ENCODE measurements at regions not wholly inside any gene's neighbourhood (a gene's known extent, or its start where the extent isn't known, plus 50 kb on each side); places are given as distances from the start of the nearest gene placed in this dataset.

- no peak for DNase-seq (ENCODE audit: low read depth in 4 of 4, low spot score in 2 of 4)
Observed at GRCh38 chr18:72692086-72692485, 147.9 kb upstream of the CBLN2 start.

- DNase-seq (ENCODE audit: low read depth in 4 of 4, low spot score in 2 of 4), result no peak
Observed at GRCh38 chr18:72687736-72688135, 143.6 kb upstream of the CBLN2 start.

DNA sequence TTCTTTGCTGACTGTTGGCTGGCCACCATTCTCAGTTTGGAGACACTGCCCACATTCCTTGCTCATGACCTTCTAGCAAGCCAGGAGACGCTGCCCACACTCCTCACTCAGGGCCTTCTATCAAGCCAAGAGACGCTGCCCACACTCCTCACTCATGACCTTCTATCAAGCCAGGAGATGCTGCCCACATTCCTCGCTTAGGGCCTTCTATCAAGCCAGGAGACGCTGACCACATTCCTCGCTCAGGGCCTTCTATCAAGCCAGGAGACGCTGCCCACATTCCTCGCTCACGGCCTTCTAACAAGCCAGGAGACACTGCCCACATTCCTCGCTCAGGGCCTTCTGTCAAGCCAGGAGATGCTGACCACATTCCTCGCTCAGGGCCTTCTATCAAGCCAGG, 131.3 kb upstream of the CBLN2 start:
- DNase-seq (ENCODE audit: low read depth in 4 of 4, low spot score in 2 of 4), result no peak

DNA sequence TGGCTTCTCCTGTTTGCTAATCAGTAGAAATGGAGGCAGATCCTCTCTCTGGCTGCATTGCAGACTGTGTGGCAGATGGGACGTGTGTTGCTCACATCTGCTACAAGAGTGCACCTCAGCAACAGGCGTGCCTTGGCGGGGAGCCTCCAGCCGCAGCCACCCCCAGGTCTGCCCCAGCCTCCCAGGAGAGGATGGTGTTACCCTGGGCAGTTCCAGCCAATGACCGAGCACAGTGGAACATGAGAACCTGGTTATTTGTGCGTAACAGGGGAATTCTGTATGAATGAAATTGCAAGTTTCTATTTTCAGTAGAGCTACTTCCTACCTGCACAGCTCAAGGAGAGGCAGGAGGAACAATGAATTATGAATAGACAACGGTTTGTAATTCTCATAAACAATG, 130.6 kb upstream of the CBLN2 start:
- DNase-seq (ENCODE audit: low read depth in 4 of 4, low spot score in 2 of 4), result no peak

- DNase-seq (ENCODE audit: low read depth in 4 of 4, low spot score in 2 of 4), result no peak
Observed at GRCh38 chr18:72673242-72673641, 129.1 kb upstream of the CBLN2 start.

DNA sequence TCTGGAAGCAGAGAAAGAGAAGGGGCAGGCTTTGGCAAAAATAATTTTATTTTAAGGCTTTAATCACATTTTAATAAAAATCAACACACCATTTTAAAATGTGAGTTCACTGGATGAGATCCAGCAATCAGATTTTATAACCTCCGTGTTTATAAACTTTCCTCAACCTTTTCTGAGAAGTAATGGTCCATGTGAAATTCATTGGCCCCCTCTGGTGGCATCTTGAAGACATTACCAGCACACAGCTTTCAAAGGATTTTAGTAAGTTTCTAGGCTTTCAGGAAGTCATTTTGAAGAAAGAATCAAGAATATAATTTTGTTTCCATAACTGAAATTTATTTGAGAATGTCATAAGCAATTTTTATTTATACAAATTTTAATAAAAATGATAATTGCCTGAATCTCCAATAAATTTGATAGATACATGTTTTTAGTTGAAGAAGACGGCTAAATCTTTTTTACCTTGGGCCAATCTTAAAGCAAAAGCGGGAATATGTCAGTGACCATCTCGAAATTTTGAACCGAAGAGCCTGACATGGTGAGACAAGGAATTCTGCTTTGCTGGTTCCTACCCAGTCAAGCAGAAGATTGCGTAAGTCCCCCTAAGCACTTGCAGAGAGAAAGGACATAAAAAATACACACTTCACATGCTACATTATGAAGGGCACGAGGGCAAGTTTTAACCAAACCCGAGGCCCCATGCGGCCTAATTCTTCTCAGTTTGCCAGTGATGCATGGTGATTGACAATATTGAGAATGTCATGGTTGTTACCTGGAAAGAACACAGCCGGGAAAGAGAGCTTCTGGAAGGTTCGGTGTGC, 128.4 kb upstream of the CBLN2 start:
- DNase-seq (ENCODE audit: low read depth in 4 of 4, low spot score in 2 of 4), result peak in 1 of 4 donors; percentile 43

GRCh38 chr18:72667932-72668331, 123.8 kb upstream of the CBLN2 start:
- no peak for DNase-seq (ENCODE audit: low read depth in 4 of 4, low spot score in 2 of 4)

DNA sequence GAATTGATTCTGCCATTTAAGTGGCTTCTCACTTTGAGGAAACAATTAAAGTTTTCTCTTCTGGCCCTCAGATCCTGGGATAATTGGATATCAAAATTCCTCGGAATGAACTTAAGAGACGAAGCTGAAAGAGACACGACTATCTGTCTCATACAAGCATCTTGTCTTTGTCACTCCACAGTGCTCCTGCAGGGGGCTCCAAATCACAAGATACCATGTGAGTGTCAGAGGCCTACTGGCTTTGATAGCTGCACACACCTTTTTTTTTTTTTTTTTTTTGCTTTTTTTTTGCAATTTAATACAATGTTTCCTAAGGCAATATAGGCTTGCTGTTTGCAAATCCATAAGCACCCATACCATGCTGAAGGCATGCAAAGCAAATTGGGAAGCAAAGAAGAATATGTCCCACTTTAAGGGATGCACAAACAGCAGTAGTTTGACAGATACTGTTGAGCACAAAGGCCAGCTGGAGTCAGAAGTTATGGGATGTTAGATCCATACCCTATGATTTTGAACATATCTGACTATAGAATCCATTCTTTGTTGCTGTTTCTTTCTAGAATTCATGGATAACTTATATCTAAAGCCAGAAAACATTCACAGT, 109.0 kb upstream of the CBLN2 start:
- peak in 1 of 4 donors; percentile 16 for DNase-seq (ENCODE audit: low read depth in 4 of 4, low spot score in 2 of 4)

DNA sequence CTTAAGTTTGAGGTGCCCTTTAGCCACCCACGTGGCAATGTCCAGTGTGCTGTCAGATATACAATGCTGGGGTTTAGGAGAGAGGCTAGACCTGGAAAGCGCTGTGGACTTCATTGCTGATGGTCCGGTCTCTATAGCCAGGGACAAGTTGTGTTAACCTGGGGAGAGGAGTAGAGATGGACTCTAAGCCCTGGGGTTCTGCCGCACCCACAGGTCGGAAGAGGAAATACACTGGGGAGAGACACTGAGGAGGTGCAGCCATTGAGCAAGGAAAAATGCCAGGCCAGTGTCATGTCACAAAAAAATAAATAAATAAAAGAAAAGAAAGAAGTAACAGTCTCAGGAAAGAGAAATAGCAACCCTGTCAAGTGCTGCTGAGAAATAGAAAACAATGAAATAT, 106.9 kb upstream of the CBLN2 start:
- DNase-seq (ENCODE audit: low read depth in 4 of 4, low spot score in 2 of 4), result no peak

- no peak for DNase-seq (ENCODE audit: low read depth in 4 of 4, low spot score in 2 of 4)
Observed at GRCh38 chr18:72648481-72648960, 104.4 kb upstream of the CBLN2 start.

DNA sequence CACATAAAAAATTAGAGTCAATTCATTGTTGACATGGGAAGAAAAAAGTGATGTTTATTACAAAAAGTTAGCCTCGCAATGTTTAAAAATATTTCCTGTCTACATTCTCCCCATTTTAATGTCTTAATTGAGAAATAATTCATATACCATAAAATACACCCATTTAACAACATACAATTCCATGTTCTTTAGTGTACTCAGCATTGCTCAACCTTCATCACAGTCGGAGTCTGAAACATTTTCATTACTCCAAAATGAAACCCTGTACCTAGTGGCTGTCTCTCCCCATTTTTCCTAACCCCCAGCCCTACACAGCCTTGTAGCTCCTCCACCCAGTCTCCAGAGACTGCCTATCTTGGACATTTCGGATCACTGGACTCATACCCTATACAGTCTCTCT, 103.9 kb upstream of the CBLN2 start:
- DNase-seq (ENCODE audit: low read depth in 4 of 4, low spot score in 2 of 4), result no peak

DNA sequence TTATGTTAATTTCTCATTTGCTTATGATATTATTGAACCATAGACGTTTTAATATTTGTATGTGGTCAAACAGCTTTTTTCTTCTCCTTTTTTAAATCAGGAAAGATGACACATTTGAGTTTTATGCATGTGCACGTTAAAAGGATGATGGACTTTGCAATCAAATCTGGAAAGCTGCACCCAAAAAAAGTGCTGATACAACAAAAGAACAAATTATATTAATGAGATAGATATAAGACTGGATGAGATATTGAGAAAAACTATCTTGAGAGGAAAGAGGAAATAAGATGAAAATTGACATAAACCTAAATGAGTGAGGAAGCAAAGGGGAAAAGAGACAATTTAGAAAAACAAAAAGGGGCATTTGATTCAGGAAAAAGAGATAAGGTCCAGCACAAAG, 96.4 kb upstream of the CBLN2 start:
- no peak for DNase-seq (ENCODE audit: low read depth in 4 of 4, low spot score in 2 of 4)

- no peak for DNase-seq (ENCODE audit: low read depth in 4 of 4, low spot score in 2 of 4)
Observed at GRCh38 chr18:72638376-72638775, 94.2 kb upstream of the CBLN2 start.

DNA sequence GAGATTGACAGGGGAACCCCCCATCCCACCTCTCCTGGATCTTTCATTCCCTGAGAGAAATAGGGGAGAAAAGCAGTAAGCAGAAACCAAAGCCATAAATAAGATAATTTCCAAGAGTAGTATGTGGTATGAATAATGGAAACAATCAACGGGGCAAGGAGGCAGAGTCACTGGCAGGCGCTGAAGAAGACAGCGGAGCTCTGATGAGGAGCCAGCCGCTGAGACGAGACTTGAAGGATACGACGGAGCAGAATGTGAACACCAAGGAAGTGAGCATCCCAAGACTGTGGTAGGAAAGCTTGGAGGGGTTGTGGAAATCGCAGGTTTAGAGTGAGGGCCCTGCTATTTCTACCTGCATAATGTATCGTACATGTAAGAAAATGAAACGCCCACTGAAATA, 93.6 kb upstream of the CBLN2 start:
- no peak for DNase-seq (ENCODE audit: low read depth in 4 of 4, low spot score in 2 of 4)

DNA sequence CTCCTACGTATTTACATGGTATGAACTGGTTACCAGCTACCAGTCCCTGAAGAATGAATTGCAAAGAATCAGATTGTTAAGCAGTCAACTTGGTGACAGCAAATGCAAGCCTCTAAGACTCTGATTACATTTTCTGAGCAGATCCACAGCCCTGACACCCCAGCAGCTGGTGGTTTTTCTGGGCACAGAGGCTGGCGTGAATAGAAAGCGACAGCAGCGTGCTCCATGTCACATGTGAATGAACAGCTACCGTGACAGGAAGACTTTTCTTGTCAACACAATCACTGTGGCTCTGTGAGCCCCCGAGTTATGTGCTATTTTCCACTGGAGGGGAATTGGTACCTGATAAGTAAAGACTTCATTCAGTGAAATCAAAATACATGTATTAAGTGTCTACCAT, 93.2 kb upstream of the CBLN2 start:
- DNase-seq (ENCODE audit: low read depth in 4 of 4, low spot score in 2 of 4), result no peak

GRCh38 chr18:72636611-72637010, 92.5 kb upstream of the CBLN2 start:
- DNase-seq (ENCODE audit: low read depth in 4 of 4, low spot score in 2 of 4), result no peak

DNA sequence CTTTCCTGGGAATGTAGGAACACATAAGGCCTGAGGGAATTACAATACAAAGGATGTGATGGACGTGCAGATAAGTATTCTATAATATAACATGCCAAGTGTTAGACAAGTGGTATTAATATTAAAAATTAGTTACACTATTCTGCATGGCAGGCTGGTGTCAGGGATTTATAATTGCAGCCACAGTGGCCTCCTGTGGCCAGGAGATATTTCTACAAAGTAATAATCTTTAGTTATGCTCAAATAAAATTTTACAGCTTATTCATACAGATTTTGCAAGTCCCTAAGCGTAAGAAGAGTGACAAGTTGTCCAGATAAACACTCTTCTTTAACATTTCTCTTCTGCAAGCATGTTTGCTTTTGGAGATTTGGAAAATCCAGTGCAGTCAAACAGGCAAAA, 90.4 kb upstream of the CBLN2 start:
- DNase-seq (ENCODE audit: low read depth in 4 of 4, low spot score in 2 of 4), result no peak

DNA sequence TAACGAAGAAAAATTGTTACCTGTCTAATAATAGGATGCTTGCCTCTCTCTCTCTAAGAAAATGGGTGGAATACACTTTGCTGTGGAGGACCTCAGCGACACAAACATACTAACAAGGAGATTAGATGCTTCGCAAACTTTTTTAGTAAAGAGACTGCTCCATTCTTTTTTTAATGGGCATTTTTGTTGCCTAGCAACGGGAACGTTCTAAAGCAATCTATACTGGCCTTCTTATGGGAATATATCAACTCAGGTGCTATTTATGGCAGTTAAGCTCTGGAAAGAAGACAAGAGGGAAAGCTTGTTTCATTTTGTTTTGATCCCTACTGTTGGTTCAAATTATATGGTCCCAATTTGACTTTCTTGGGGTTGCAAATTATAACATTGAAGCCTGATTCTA, 86.8 kb upstream of the CBLN2 start:
- DNase-seq (ENCODE audit: low read depth in 4 of 4, low spot score in 2 of 4), result no peak

- DNase-seq (ENCODE audit: low read depth in 4 of 4, low spot score in 2 of 4), result no peak
Observed at GRCh38 chr18:72623444-72623843, 79.3 kb upstream of the CBLN2 start.

DNA sequence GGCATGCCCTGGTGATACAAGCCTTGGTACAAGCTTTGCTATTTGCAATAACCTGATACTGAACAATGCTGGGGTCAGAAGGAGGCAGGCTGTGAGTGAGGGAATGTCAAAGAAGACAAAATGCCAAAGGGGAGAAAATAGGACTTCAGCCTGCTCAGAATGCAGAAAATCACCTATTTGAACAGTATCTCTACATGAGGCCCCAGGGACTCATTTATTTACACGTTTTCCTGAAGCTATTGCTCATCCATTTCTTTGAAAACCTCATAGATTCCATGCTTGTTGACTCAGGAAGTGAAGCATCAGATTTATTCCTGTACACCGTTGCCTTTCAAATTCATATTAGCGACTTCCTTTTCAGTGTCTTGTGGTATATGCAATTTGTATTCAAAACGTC, 69.4 kb upstream of the CBLN2 start:
- DNase-seq (ENCODE audit: low read depth in 4 of 4, low spot score in 2 of 4), result no peak

- DNase-seq (ENCODE audit: low read depth in 4 of 4, low spot score in 2 of 4), result no peak
Observed at GRCh38 chr18:72612894-72613533, 68.9 kb upstream of the CBLN2 start.

DNA sequence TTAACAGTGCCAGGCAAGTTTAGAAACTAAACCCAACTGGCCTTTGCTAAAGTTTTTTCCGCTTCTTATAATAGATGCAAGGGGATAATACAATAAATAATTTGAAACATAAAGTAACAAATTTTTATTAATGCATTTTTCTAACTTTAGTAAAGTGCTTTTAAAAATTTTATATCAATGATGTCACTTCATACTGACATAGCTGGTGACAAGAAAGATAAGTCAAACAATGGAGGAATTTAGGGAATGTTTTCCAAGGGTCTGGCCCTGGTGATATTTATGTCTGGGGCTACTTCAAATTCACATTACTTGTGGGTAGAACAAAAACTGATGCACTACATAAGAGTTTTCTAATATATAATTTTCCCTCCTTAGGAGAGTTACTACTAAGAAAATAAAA, 61.2 kb upstream of the CBLN2 start:
- no peak for DNase-seq (ENCODE audit: low read depth in 4 of 4, low spot score in 2 of 4)
